Gastroesophageal sphincter (tissue), 4 donors: ENCODE measurements at regions not wholly inside any gene's neighbourhood (a gene's known extent, or its start where the extent isn't known, plus 50 kb on each side); places are given as distances from the start of the nearest gene placed in this dataset.

Experiments
- ATAC-seq: fragments of 150-250 bp; one replicate; pipeline ENCODE4 v1.9.1; 2016; ENCODE audit warnings: mild to moderate bottlenecking, moderate library complexity
- H3K27ac ChIP-seq, 4 donors: fragments of 200-600 bp; sonication (generic) in 3 of 4; 1 replicate in 3 of 4; 2 replicates in 1 of 4; pipeline ENCODE4 v1.5.1; 2016 to 2019
- H3K27me3 ChIP-seq: fragments of 200-600 bp; sonication (generic); one replicate; pipeline ENCODE4 v1.5.1; 2019
- H3K36me3 ChIP-seq, 2 donors: fragments of 200-600 bp; sonication (generic); one replicate each; pipeline ENCODE4 v1.5.1; 2019; ENCODE audit warnings: control low read depth in 1 of 2
- H3K4me1 ChIP-seq, 3 donors: fragments of 200-600 bp; sonication (generic); 1 replicate in 2 of 3; 2 replicates in 1 of 3; pipeline ENCODE4 v1.5.1; 2016 to 2019; ENCODE audit warnings: control low read depth in 2 of 3
- H3K4me3 ChIP-seq, 2 donors: fragments of 200-600 bp; sonication (generic); one replicate each; pipeline ENCODE4 v1.5.1; 2019; ENCODE audit warnings: mild to moderate bottlenecking in 1 of 2, moderate library complexity in 1 of 2
- H3K9me3 ChIP-seq, 3 donors: fragments of 200-600 bp; sonication (generic); one replicate each; pipeline ENCODE4 v1.5.1; 2017 to 2019; ENCODE audit warnings: control low read depth in 2 of 3
- EP300 ChIP-seq: sonication (generic); formaldehyde crosslinking; IDR thresholded peaks from one replicate; pipeline ENCODE4 v1.6.1; 2017; ENCODE audit warnings: antibody characterized with exemption, mild to moderate bottlenecking
- POLR2A ChIP-seq, 2 donors: fragments of 450-650 bp; IDR thresholded peaks; one replicate each; pipeline ENCODE4 v1.6.1; 2017; ENCODE audit warnings: antibody characterized with exemption in 2 of 2, mild to moderate bottlenecking in 2 of 2, moderate library complexity in 1 of 2
- POLR2AphosphoS5 ChIP-seq: sonication (generic); formaldehyde crosslinking; IDR thresholded peaks from one replicate; pipeline ENCODE4 v1.6.1; 2017; ENCODE audit warnings: antibody characterized with exemption
- WGBS, 2 donors: methylation state at CpG; one replicate each; pipeline ENCODE4 v1.1.5; 2018; ENCODE audit warnings: low coverage in 1 of 2; 5-methylcytosine and 5-hydroxymethylcytosine counted together
- TF ChIP-seq, protein P1 (sequence below), 4 experiments: fragments of 200-600 bp in 2 of 4; fragments of 450-650 bp in 2 of 4; sonication (generic) in 1 of 4; IDR thresholded peaks; one replicate each; pipeline ENCODE4 v1.5.1; 2017 to 2019; ENCODE audit warnings: antibody characterized with exemption in 4 of 4, mild to moderate bottlenecking in 2 of 4, moderate library complexity in 2 of 4

DNA sequence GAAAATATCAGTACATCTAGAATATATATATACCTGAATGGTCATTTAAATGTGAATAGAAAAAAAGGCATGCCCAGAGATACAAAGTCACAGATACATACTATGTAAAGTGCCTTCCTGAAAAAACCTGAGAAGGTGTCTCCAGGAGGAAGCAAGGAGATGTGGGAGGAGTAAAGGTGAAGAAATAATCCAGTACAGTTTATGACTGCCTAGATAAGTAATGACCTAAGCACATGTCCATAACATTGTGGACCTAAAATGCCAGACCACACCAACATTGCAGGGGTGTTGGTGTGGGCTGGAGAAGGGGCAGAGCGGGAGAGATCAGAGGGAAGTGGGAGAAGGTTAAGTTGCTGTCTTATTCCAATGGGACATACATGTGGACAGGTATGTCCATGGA is 226.9 kb downstream of the ZNF621 start:
- ATAC-seq = no peak
- H3K4me3 ChIP-seq = no peak overlapping the region
- no peaks in the 10 kb centered on the region for H3K36me3 ChIP-seq
- no peaks in the 10 kb centered on the region for H3K27me3 ChIP-seq
- H3K27ac ChIP-seq = no peak overlapping the region
- H3K4me1 ChIP-seq = no peaks in the 10 kb centered on the region
- H3K9me3 ChIP-seq = no peaks in the 10 kb centered on the region
- TF ChIP-seq, protein P1, sequence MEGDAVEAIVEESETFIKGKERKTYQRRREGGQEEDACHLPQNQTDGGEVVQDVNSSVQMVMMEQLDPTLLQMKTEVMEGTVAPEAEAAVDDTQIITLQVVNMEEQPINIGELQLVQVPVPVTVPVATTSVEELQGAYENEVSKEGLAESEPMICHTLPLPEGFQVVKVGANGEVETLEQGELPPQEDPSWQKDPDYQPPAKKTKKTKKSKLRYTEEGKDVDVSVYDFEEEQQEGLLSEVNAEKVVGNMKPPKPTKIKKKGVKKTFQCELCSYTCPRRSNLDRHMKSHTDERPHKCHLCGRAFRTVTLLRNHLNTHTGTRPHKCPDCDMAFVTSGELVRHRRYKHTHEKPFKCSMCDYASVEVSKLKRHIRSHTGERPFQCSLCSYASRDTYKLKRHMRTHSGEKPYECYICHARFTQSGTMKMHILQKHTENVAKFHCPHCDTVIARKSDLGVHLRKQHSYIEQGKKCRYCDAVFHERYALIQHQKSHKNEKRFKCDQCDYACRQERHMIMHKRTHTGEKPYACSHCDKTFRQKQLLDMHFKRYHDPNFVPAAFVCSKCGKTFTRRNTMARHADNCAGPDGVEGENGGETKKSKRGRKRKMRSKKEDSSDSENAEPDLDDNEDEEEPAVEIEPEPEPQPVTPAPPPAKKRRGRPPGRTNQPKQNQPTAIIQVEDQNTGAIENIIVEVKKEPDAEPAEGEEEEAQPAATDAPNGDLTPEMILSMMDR (IDR thresholded peaks at IDR 0.05) = no peak
- TF ChIP-seq POLR2AphosphoS5 = no peak
- TF ChIP-seq EP300 = no peak
- TF ChIP-seq POLR2A (IDR thresholded peaks at IDR 0.05) = no peak
- whole genome bisulfite sequencing, 2 donors = 100% methylated on average over 1 of the region's 1 CpG; no CpG with 5 or more reads in 1 of the 2 donors

DNA sequence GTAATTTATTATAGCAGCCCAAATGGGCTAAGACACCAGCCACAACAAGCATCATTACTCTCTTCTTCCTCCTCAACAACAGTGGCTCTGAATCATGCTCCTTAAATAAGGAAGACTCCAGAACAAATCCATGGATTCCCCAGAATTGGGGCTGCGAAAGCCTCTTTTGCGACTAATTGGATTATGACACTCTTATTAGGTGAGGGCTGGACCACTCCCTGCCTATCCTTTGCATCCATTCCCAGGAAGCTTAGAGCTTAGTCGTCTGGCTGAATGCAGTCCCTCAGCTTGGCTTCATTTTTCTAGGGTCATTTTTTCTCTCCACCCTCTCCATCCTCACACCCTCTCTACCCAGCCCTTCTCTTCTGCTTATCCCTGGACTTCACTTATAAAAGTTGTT is 227.7 kb downstream of the ZNF621 start:
- Histone ChIP-seq H3K4me3 (no peak overlapping the region), H3K27ac (no peak overlapping the region), H3K9me3 (no peaks in the 10 kb centered on the region), H3K27me3 (no peaks in the 10 kb centered on the region), H3K36me3 (no peaks in the 10 kb centered on the region), H3K4me1 (no peaks in the 10 kb centered on the region)
- 72 to 82% methylated on average over 3 of the region's 3 CpGs for WGBS, 2 donors
- ATAC-seq = no peak
- TF ChIP-seq POLR2AphosphoS5 (no peak), EP300 (no peak), POLR2A (IDR thresholded peaks at IDR 0.05) (no peak)
- TF ChIP-seq, protein P1 (IDR thresholded peaks at IDR 0.05) = no peak

DNA sequence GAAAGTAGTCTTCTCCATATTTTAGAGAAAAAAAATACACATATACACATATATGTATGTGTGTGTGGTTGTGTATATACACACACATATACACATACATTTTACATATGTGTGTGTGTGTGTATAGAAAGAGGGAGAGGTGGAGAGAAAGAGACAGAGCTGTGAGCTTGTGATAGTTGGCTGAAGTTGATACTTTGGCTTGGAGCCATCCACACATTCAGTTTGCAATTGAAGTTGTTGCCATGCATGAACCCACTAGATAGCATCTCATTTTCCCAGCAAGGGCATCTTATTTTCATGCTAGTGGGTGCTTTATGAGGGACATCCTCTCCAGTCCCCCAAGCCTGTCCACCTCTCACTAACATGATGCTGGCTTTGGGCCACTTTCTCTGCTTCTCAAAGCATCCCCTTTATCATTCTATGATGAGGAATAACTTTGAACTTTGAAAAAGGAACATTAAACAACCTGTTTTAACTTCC is 228.6 kb downstream of the ZNF621 start:
- no peak overlapping the region for H3K4me3 ChIP-seq
- no peak for ATAC-seq
- H3K27me3 ChIP-seq = no peaks in the 10 kb centered on the region
- no peaks in the 10 kb centered on the region for H3K4me1 ChIP-seq
- H3K9me3 ChIP-seq = no peaks in the 10 kb centered on the region
- TF ChIP-seq POLR2AphosphoS5 = no peak
- TF ChIP-seq, protein P1 (IDR thresholded peaks at IDR 0.05) = no peak
- no peak for TF ChIP-seq EP300
- TF ChIP-seq POLR2A (IDR thresholded peaks at IDR 0.05) = no peak
- no peak overlapping the region for H3K27ac ChIP-seq
- H3K36me3 ChIP-seq = no peaks in the 10 kb centered on the region

DNA sequence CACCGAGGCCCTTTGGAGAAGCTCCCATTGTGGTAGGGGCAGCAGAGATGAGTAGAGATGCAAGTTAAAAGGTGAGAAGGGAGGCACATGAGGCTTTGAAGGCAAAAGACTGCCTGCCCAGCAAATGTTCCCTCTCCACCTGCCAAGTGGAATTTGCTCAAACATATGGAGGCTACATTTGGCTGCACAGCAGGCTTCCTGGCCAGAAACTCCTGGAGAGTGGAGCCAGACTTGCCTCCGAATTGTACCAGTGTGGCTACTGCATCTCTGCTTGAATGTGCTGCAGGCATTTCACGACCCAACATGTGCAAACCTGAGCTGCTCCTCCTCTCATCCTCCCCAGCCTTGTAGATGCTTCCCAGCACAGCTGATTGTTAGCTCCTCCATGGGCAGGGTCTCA is 229.2 kb downstream of the ZNF621 start:
- ATAC-seq = no peak
- H3K4me1 ChIP-seq = no peaks in the 10 kb centered on the region
- no peaks in the 10 kb centered on the region for H3K36me3 ChIP-seq
- TF ChIP-seq EP300 (no peak), POLR2AphosphoS5 (no peak), POLR2A (IDR thresholded peaks at IDR 0.05) (no peak)
- TF ChIP-seq, protein P1 (IDR thresholded peaks at IDR 0.05) = no peak
- no peaks in the 10 kb centered on the region for H3K27me3 ChIP-seq
- H3K27ac ChIP-seq = no peak overlapping the region
- H3K9me3 ChIP-seq = no peaks in the 10 kb centered on the region
- H3K4me3 ChIP-seq = no peak overlapping the region
- 62% methylated on average over 3 of the region's 3 CpGs; no CpG with 5 or more reads in 1 of the 2 donors for WGBS, 2 donors

DNA sequence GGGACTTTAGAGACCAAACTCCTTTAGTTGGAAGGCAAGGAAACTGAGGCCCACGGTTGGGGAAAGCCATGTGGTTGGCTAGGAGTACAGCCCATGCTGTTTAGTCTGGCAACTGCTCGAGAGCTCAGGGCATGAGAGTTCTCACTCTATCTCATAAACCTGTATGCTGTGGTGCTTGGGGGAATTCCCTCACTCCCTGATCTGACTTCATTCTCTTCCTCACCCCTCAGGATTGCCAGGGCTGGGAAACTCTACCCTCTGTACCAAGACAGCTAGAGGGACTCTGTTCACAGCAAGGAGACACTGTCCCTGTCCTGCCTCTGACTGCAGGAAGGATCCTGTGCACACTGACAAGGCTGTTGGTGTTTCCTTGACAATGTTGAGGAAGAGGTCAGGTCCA is 230.2 kb downstream of the ZNF621 start:
- H3K4me1 ChIP-seq = no peaks in the 10 kb centered on the region
- 100% methylated on average over 1 of the region's 2 CpGs; no CpG with 5 or more reads in 1 of the 2 donors for WGBS, 2 donors
- TF ChIP-seq POLR2A (IDR thresholded peaks at IDR 0.05) (no peak), POLR2AphosphoS5 (no peak), EP300 (no peak)
- TF ChIP-seq, protein P1 (IDR thresholded peaks at IDR 0.05) = no peak
- no peaks in the 10 kb centered on the region for H3K27me3 ChIP-seq
- ATAC-seq = no peak
- H3K4me3 ChIP-seq = no peak overlapping the region
- H3K27ac ChIP-seq = no peak overlapping the region
- H3K36me3 ChIP-seq = no peaks in the 10 kb centered on the region
- no peaks in the 10 kb centered on the region for H3K9me3 ChIP-seq
